ENCODE measurements at regions not wholly inside any gene's neighbourhood (a gene's known extent, or its start where the extent isn't known, plus 50 kb on each side); places are given as distances from the start of the nearest gene placed in this dataset.
A peak's percentile ranks its signal among the peaks of the same experiment; 100 is the strongest.

GRCh38 chr2:120435671-120436459, 89.9 kb downstream of the INHBB start:
- no peak overlapping the region for H3K4me3 ChIP-seq (ENCODE audit: low read length)
- no peak for DNase-seq (ENCODE audit: low read depth)
- TF ChIP-seq CTCF (IDR thresholded peaks at IDR 0.05; ENCODE audit: insufficient read depth, low read depth, low read length, missing control alignments) = no peak

- no peak for TF ChIP-seq CTCF (IDR thresholded peaks at IDR 0.05; ENCODE audit: insufficient read depth, low read depth, low read length, missing control alignments)
- no peak for DNase-seq (ENCODE audit: low read depth)
These were observed 90.5 kb downstream of the INHBB start for GRCh38 chr2:120436460-120436739.

GRCh38 chr2:120436885-120437603, 91.1 kb downstream of the INHBB start:
- DNase-seq (ENCODE audit: low read depth) = peak; percentile 47

More at GRCh38 chr2:120436460-120436739, 90.5 kb downstream of the INHBB start:
- H3K4me3 ChIP-seq (ENCODE audit: low read length) = no peak overlapping the region

GRCh38 chr2:120437604-120438000, 91.7 kb downstream of the INHBB start:
- no peak for TF ChIP-seq CTCF (IDR thresholded peaks at IDR 0.05; ENCODE audit: insufficient read depth, low read depth, low read length, missing control alignments)
- no peak for DNase-seq (ENCODE audit: low read depth)
- H3K4me3 ChIP-seq (ENCODE audit: low read length) = no peak overlapping the region

More at GRCh38 chr2:120436885-120437603, 91.1 kb downstream of the INHBB start:
- peak; percentile 36 for TF ChIP-seq CTCF (IDR thresholded peaks at IDR 0.05; ENCODE audit: insufficient read depth, low read depth, low read length, missing control alignments)
- no peak overlapping the region for H3K4me3 ChIP-seq (ENCODE audit: low read length)

GRCh38 chr2:120438301-120439066, 92.5 kb downstream of the INHBB start:
- DNase-seq (ENCODE audit: low read depth) = no peak
- TF ChIP-seq CTCF (IDR thresholded peaks at IDR 0.05; ENCODE audit: insufficient read depth, low read depth, low read length, missing control alignments) = no peak
- H3K4me3 ChIP-seq (ENCODE audit: low read length) = no peak overlapping the region

- DNase-seq (ENCODE audit: low read depth) = no peak
- no peak overlapping the region for H3K4me3 ChIP-seq (ENCODE audit: low read length)
- TF ChIP-seq CTCF (IDR thresholded peaks at IDR 0.05; ENCODE audit: insufficient read depth, low read depth, low read length, missing control alignments) = no peak
These were observed 93.1 kb downstream of the INHBB start for GRCh38 chr2:120439067-120439368.
